Suprapubic skin (tissue), 4 donors: ENCODE measurements at regions not wholly inside any gene's neighbourhood (a gene's known extent, or its start where the extent isn't known, plus 50 kb on each side); places are given as distances from the start of the nearest gene placed in this dataset.

Experiments used
- DNase-seq, 2 donors: peaks; one replicate each; pipeline ENCODE4 v3.0.0-alpha.2; 2019; ENCODE audit warnings: low spot score in 2 of 2
- H3K27ac ChIP-seq: fragments of 200-600 bp; sonication (generic); one replicate; pipeline ENCODE4 v1.5.1; 2019
- H3K27me3 ChIP-seq: fragments of 200-600 bp; sonication (generic); one replicate; pipeline ENCODE4 v1.5.1; 2019
- H3K36me3 ChIP-seq: fragments of 200-600 bp; sonication (generic); one replicate; pipeline ENCODE4 v1.5.1; 2019
- H3K4me1 ChIP-seq: fragments of 200-600 bp; sonication (generic); one replicate; pipeline ENCODE4 v1.5.1; 2019
- H3K4me3 ChIP-seq: fragments of 200-600 bp; sonication (generic); one replicate; pipeline ENCODE4 v1.5.1; 2019; ENCODE audit warnings: mild to moderate bottlenecking
- H3K9me3 ChIP-seq: fragments of 200-600 bp; sonication (generic); one replicate; pipeline ENCODE4 v1.5.1; 2019
- EP300 ChIP-seq: sonication (generic); formaldehyde crosslinking; IDR thresholded peaks from one replicate; pipeline ENCODE4 v1.6.1; 2017; ENCODE audit warnings: antibody characterized with exemption
- POLR2A ChIP-seq, 2 donors: fragments of 450-650 bp; IDR thresholded peaks; one replicate each; pipeline ENCODE4 v1.6.1; 2017; ENCODE audit warnings: antibody characterized with exemption in 2 of 2, mild to moderate bottlenecking in 2 of 2, moderate library complexity in 2 of 2
- POLR2AphosphoS5 ChIP-seq, 3 donors: sonication (generic); formaldehyde crosslinking; IDR thresholded peaks; one replicate each; pipeline ENCODE4 v1.6.1; 2017; ENCODE audit warnings: antibody characterized with exemption in 3 of 3
- whole genome bisulfite sequencing: methylation state at CpG from one replicate; pipeline ENCODE4 v1.1.5; 2018; 5-methylcytosine and 5-hydroxymethylcytosine counted together
- TF ChIP-seq, protein P1 (sequence below), 2 donors: fragments of 200-600 bp in 1 of 2; fragments of 450-650 bp in 1 of 2; sonication (generic) in 1 of 2; IDR thresholded peaks; one replicate each; pipeline ENCODE4 v1.5.1; 2016 to 2019; ENCODE audit warnings: antibody characterized with exemption in 2 of 2, mild to moderate bottlenecking in 1 of 2, moderate library complexity in 1 of 2

DNA sequence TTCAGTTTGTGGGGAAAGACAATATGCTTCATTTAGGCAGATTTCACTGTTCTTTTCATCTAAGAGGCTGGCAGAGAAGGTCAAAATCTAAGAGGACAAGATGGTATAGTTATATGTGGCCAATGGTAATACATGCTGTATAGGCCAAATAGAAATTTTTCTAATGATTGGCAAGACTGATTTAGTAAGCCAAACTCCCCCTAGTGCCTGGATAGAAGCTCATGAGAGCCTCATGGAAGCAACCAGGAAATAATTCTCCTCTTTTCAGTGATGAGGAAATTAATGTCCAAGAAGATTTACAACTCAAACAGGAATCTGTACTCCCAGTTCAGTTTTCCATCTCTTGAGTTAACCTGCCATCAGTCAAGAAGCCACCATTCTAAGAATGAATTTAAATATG lies 253.6 kb upstream of the PHF14 start:
- no peaks in the 10 kb centered on the region for H3K27me3 ChIP-seq
- no peak overlapping the region for H3K4me3 ChIP-seq
- H3K9me3 ChIP-seq, result no peaks in the 10 kb centered on the region
- no peaks in the 10 kb centered on the region for H3K4me1 ChIP-seq
- no peak for TF ChIP-seq EP300
- no peak for TF ChIP-seq POLR2A (IDR thresholded peaks at IDR 0.05)
- TF ChIP-seq, protein P1, sequence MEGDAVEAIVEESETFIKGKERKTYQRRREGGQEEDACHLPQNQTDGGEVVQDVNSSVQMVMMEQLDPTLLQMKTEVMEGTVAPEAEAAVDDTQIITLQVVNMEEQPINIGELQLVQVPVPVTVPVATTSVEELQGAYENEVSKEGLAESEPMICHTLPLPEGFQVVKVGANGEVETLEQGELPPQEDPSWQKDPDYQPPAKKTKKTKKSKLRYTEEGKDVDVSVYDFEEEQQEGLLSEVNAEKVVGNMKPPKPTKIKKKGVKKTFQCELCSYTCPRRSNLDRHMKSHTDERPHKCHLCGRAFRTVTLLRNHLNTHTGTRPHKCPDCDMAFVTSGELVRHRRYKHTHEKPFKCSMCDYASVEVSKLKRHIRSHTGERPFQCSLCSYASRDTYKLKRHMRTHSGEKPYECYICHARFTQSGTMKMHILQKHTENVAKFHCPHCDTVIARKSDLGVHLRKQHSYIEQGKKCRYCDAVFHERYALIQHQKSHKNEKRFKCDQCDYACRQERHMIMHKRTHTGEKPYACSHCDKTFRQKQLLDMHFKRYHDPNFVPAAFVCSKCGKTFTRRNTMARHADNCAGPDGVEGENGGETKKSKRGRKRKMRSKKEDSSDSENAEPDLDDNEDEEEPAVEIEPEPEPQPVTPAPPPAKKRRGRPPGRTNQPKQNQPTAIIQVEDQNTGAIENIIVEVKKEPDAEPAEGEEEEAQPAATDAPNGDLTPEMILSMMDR (IDR thresholded peaks at IDR 0.05), result no peak
- TF ChIP-seq POLR2AphosphoS5 (IDR thresholded peaks at IDR 0.05), result no peak
- H3K36me3 ChIP-seq, result no peaks in the 10 kb centered on the region
- H3K27ac ChIP-seq, result no peak overlapping the region
- DNase-seq, result no peak

GRCh38 chr7:10721289-10721688 lies 252.4 kb upstream of the PHF14 start:
- TF ChIP-seq, protein P1 (IDR thresholded peaks at IDR 0.05), result no peak
- TF ChIP-seq POLR2A (IDR thresholded peaks at IDR 0.05), result no peak
- H3K4me3 ChIP-seq, result no peak overlapping the region
- no peaks in the 10 kb centered on the region for H3K36me3 ChIP-seq
- 88% methylated on average over 3 of the region's 3 CpGs for WGBS
- no peaks in the 10 kb centered on the region for H3K4me1 ChIP-seq
- H3K27ac ChIP-seq, result no peak overlapping the region
- H3K27me3 ChIP-seq, result no peaks in the 10 kb centered on the region
- H3K9me3 ChIP-seq, result no peaks in the 10 kb centered on the region
- DNase-seq, result no peak

- DNase-seq, result no peak
- Histone ChIP-seq H3K9me3 (no peaks in the 10 kb centered on the region), H3K4me3 (no peak overlapping the region), H3K4me1 (no peaks in the 10 kb centered on the region), H3K27ac (no peak overlapping the region), H3K36me3 (no peaks in the 10 kb centered on the region), H3K27me3 (no peaks in the 10 kb centered on the region)
- WGBS, result 81% methylated on average over 1 of the region's 1 CpG
- TF ChIP-seq POLR2A (IDR thresholded peaks at IDR 0.05) (no peak), EP300 (no peak), POLR2AphosphoS5 (IDR thresholded peaks at IDR 0.05) (no peak)
- TF ChIP-seq, protein P1 (IDR thresholded peaks at IDR 0.05), result no peak
Observed at GRCh38 chr7:10723832-10724231, 249.8 kb upstream of the PHF14 start.

- Histone ChIP-seq H3K27ac (no peak overlapping the region), H3K4me1 (no peaks in the 10 kb centered on the region), H3K36me3 (no peaks in the 10 kb centered on the region), H3K9me3 (no peaks in the 10 kb centered on the region), H3K4me3 (no peak overlapping the region), H3K27me3 (no peaks in the 10 kb centered on the region)
- TF ChIP-seq, protein P1 (IDR thresholded peaks at IDR 0.05), result no peak
- TF ChIP-seq POLR2A (IDR thresholded peaks at IDR 0.05), result no peak
- no peak for TF ChIP-seq POLR2AphosphoS5 (IDR thresholded peaks at IDR 0.05)
- TF ChIP-seq EP300, result no peak
- DNase-seq, result no peak
- 48% methylated on average over 1 of the region's 1 CpG for WGBS
Observed at GRCh38 chr7:10724449-10724848, 249.2 kb upstream of the PHF14 start.

DNA sequence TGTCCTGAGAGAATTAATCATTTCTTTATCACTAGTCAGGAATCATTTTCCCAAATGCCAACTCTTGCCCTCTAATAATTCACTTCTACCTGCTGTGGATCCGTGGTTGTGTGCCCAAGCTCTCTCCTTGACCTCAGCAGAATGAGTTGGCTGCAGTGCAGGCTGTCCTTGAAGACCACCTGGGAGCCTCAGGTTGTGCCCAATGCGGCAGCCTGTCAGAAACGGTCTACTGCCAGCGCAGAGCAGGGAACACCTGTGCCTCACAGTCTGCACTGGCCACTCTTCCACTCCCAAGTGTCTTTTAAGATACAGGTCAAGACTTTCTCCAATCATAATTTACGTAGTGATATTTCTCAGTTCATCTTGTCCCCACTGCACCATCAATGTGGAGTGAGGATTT lies 246.0 kb upstream of the PHF14 start:
- 76% methylated on average over 5 of the region's 5 CpGs for WGBS
- Histone ChIP-seq H3K36me3 (no peaks in the 10 kb centered on the region), H3K9me3 (no peaks in the 10 kb centered on the region), H3K27ac (no peak overlapping the region), H3K4me3 (no peak overlapping the region), H3K27me3 (no peaks in the 10 kb centered on the region), H3K4me1 (no peaks in the 10 kb centered on the region)
- DNase-seq, result no peak
- TF ChIP-seq POLR2A (IDR thresholded peaks at IDR 0.05) (no peak), POLR2AphosphoS5 (IDR thresholded peaks at IDR 0.05) (no peak), EP300 (no peak)
- TF ChIP-seq, protein P1 (IDR thresholded peaks at IDR 0.05), result no peak
